ENCODE measurements at regions not wholly inside any gene's neighbourhood (a gene's known extent, or its start where the extent isn't known, plus 50 kb on each side); places are given as distances from the start of the nearest gene placed in this dataset.

DNA sequence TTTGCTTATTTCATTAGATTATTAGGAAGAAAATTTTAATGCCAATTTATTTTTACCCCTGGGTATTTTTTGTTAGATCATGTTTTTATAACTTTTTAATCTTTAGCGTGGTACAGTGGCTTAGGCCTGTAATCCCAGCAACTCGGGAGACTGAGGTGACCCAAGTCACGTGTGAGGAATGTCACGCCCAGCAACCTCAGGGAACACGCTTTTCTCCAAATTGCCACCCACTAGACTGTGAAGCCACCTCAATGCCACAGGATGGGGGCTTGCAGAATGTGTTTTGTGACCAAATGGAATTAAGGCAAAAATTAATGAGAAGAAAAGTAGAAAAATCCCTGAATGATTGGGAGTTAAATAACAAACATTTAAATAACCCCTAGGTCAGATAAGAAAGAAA lies 141.8 kb downstream of the LAT start:
- H3K4me3 ChIP-seq: no peak overlapping the region
- FAIRE-seq: no peak
- RAD21 ChIA-PET (ENCODE audit: unreplicated experiment): no interaction called here
- no TSS peak for BruUV-seq (replicated peaks)
- TF ChIP-seq ZNF24 (IDR thresholded peaks at IDR 0.05) (no peak), NR2C1 (IDR thresholded peaks at IDR 0.05) (no peak), ZNF274 (IDR thresholded peaks at IDR 0.05; ENCODE audit: insufficient read depth, insufficient read length) (no peak), ATF7 (IDR thresholded peaks at IDR 0.05; ENCODE audit: low read depth) (no peak), POLR2AphosphoS2 (IDR thresholded peaks at IDR 0.05; ENCODE audit: low read depth, low read length) (no peak), FOXM1 (IDR thresholded peaks at IDR 0.05; ENCODE audit: low read depth, low read length) (no peak), JUND (IDR thresholded peaks at IDR 0.05; ENCODE audit: low read depth, low read length) (no peak), BCL11A (IDR thresholded peaks at IDR 0.05; ENCODE audit: low read depth, low read length) (no peak), YY1 (IDR thresholded peaks at IDR 0.05; ENCODE audit: low read depth, low read length) (no peak), SMARCA5 (IDR thresholded peaks at IDR 0.05) (no peak), SIX5 (IDR thresholded peaks at IDR 0.05; ENCODE audit: low read depth, low read length, severe bottlenecking) (no peak), RELA (IDR thresholded peaks at IDR 0.05; ENCODE audit: borderline replicate concordance, partially characterized antibody) (no peak), TCF3 (IDR thresholded peaks at IDR 0.05; ENCODE audit: borderline replicate concordance, insufficient read depth, low read depth, low read length) (no peak), HCFC1 (IDR thresholded peaks at IDR 0.05; ENCODE audit: low read length) (no peak), CREM (IDR thresholded peaks at IDR 0.05; ENCODE audit: low read depth) (no peak), BMI1 (IDR thresholded peaks at IDR 0.05; ENCODE audit: borderline replicate concordance) (no peak)
- TF ChIP-seq, protein P1, sequence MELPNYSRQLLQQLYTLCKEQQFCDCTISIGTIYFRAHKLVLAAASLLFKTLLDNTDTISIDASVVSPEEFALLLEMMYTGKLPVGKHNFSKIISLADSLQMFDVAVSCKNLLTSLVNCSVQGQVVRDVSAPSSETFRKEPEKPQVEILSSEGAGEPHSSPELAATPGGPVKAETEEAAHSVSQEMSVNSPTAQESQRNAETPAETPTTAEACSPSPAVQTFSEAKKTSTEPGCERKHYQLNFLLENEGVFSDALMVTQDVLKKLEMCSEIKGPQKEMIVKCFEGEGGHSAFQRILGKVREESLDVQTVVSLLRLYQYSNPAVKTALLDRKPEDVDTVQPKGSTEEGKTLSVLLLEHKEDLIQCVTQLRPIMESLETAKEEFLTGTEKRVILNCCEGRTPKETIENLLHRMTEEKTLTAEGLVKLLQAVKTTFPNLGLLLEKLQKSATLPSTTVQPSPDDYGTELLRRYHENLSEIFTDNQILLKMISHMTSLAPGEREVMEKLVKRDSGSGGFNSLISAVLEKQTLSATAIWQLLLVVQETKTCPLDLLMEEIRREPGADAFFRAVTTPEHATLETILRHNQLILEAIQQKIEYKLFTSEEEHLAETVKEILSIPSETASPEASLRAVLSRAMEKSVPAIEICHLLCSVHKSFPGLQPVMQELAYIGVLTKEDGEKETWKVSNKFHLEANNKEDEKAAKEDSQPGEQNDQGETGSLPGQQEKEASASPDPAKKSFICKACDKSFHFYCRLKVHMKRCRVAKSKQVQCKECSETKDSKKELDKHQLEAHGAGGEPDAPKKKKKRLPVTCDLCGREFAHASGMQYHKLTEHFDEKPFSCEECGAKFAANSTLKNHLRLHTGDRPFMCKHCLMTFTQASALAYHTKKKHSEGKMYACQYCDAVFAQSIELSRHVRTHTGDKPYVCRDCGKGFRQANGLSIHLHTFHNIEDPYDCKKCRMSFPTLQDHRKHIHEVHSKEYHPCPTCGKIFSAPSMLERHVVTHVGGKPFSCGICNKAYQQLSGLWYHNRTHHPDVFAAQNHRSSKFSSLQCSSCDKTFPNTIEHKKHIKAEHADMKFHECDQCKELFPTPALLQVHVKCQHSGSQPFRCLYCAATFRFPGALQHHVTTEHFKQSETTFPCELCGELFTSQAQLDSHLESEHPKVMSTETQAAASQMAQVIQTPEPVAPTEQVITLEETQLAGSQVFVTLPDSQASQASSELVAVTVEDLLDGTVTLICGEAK (IDR thresholded peaks at IDR 0.05; ENCODE audit: borderline replicate concordance): no peak
- H3K27ac ChIP-seq (ENCODE audit: control insufficient read depth, insufficient read depth): no peak overlapping the region
- no peak overlapping the region for H3K4me2 ChIP-seq (ENCODE audit: control insufficient read depth, insufficient read depth)
- POLR2A ChIA-PET: no interaction called here
- in situ Hi-C loops (cut with MboI): no loop called here
- H3K79me2 ChIP-seq (ENCODE audit: control insufficient read depth, insufficient read depth, low read length): no peaks in the 10 kb centered on the region
- H3K9ac ChIP-seq (ENCODE audit: control insufficient read depth, insufficient read depth, low read length): no peak overlapping the region
- DNase-seq (ENCODE audit: low read depth, low spot score): no peak
- ATAC-seq: no peak
- no peaks in the 10 kb centered on the region for H4K20me1 ChIP-seq (ENCODE audit: control insufficient read depth, insufficient read depth)
- 56% methylated on average over 5 of the region's 5 CpGs for WGBS (ENCODE audit: insufficient coverage, insufficient replicate concordance, low lambda C conversion rate, missing lambda C conversion rate)
- CTCF ChIA-PET: interaction anchor here (0.9 kb wide), 1 partner anchor 11 kb away, joined by 3 read pairs; no protein-coding TSS in a partner anchor
- H3K36me3 ChIP-seq (ENCODE audit: control insufficient read depth in 2 of 2, insufficient read depth in 2 of 2, low read length in 1 of 2): no peaks in the 10 kb centered on the region; a peak in 2 of 4 replicates
- H3K4me1 ChIP-seq (ENCODE audit: control insufficient read depth, insufficient read depth, low read length): no peaks in the 10 kb centered on the region; the same call in 1 of the 2 replicates
- SMC1A ChIA-PET (ENCODE audit: uncharacterized antibody, unreplicated experiment): no interaction called here
- no peaks in the 10 kb centered on the region for H3K27me3 ChIP-seq (replicated peaks in 1 of 2; ENCODE audit: control insufficient read depth in 2 of 2, insufficient read depth in 2 of 2, low read length in 1 of 2)
- no peak overlapping the region for H2AFZ ChIP-seq (ENCODE audit: control insufficient read depth, low read depth, low read length)
- intact Hi-C loops (cut with micrococcal nuclease; ENCODE audit: unreplicated experiment): no loop called here
- no peaks in the 10 kb centered on the region for H3K9me3 ChIP-seq (replicated peaks; ENCODE audit: control insufficient read depth, insufficient read depth, low read length)

Data from GM12878 (cell line).